ENCODE measurements at regions not wholly inside any gene's neighbourhood (a gene's known extent, or its start where the extent isn't known, plus 50 kb on each side); places are given as distances from the start of the nearest gene placed in this dataset.

GRCh38 chr12:75846102-75846501 lies 185.5 kb downstream of the PHLDA1 start:
- no peak for TF ChIP-seq CTCF (conservative IDR thresholded peaks at IDR 0.05; ENCODE audit: low read depth in 2 of 2)
- TF ChIP-seq CREB1 (CRISPR knock-in tag; IDR thresholded peaks at IDR 0.05; ENCODE audit: low read depth), result no peak
- no peak for TF ChIP-seq EZH2 (IDR thresholded peaks at IDR 0.05; ENCODE audit: low read depth, unreplicated experiment)
- no peak for TF ChIP-seq STAT1 (IDR thresholded peaks at IDR 0.05; ENCODE audit: unreplicated experiment)
- TF ChIP-seq EZH2phosphoT487 (IDR thresholded peaks at IDR 0.05; ENCODE audit: unreplicated experiment), result no peak
- TF ChIP-seq NANOG (IDR thresholded peaks at IDR 0.05; ENCODE audit: borderline replicate concordance), result no peak
- no peak for TF ChIP-seq REST (IDR thresholded peaks at IDR 0.05; ENCODE audit: unreplicated experiment)

Measured in GM23338 (cell line).